Stomach smooth muscle (tissue), 2 donors: ENCODE measurements at regions not wholly inside any gene's neighbourhood (a gene's known extent, or its start where the extent isn't known, plus 50 kb on each side); places are given as distances from the start of the nearest gene placed in this dataset.

ENCODE experiments used
- H3K27ac ChIP-seq: one replicate; pipeline ENCODE4 v1.7.0; 2013; ENCODE audit warnings: mild to moderate bottlenecking, low read length, inconsistent platforms
- H3K27me3 ChIP-seq, 2 donors: one replicate each; pipeline ENCODE4 v1.7.0; 2013; ENCODE audit warnings: low read length in 2 of 2; ENCODE audit not compliant: insufficient read depth in 2 of 2, control insufficient read depth in 1 of 2
- H3K36me3 ChIP-seq, 2 donors: one replicate each; pipeline ENCODE4 v1.7.0; 2013; ENCODE audit warnings: low read length in 2 of 2; ENCODE audit not compliant: control insufficient read depth in 2 of 2, insufficient read depth in 2 of 2
- H3K4me1 ChIP-seq: one replicate; pipeline ENCODE4 v1.7.0; 2013; ENCODE audit warnings: low read length; ENCODE audit not compliant: control insufficient read depth, insufficient read depth
- H3K4me3 ChIP-seq, 2 donors: one replicate each; pipeline ENCODE4 v1.7.0; 2013; ENCODE audit warnings: low read length in 2 of 2
- H3K9ac ChIP-seq, 2 donors: one replicate each; pipeline ENCODE4 v1.7.0; 2013; ENCODE audit warnings: low read length in 2 of 2, mild to moderate bottlenecking in 1 of 2
- H3K9me3 ChIP-seq, 2 donors: one replicate each; pipeline ENCODE4 v1.7.0; 2013; ENCODE audit warnings: low read length in 2 of 2; ENCODE audit not compliant: control insufficient read depth in 2 of 2
- donor health status: healthy.
- donor health status: Pancreatic carcinoma.

- Histone ChIP-seq H3K9ac (no peak overlapping the region), H3K9me3 (no peaks in the 10 kb centered on the region), H3K36me3 (no peaks in the 10 kb centered on the region), H3K4me3 (no peak overlapping the region), H3K27me3 (no peaks in the 10 kb centered on the region), H3K27ac (no peak overlapping the region), H3K4me1 (no peaks in the 10 kb centered on the region)
Measured at GRCh38 chr3:182083112-182083511, 371.4 kb downstream of the SOX2 start.

GRCh38 chr3:182092662-182093262 is 381.0 kb downstream of the SOX2 start:
- H3K9me3 ChIP-seq: no peaks in the 10 kb centered on the region
- no peak overlapping the region for H3K27ac ChIP-seq
- no peak overlapping the region for H3K9ac ChIP-seq
- H3K27me3 ChIP-seq: no peaks in the 10 kb centered on the region
- H3K4me3 ChIP-seq: no peak overlapping the region
- no peaks in the 10 kb centered on the region for H3K36me3 ChIP-seq
- no peaks in the 10 kb centered on the region for H3K4me1 ChIP-seq

GRCh38 chr3:182094321-182094720 is 382.6 kb downstream of the SOX2 start:
- Histone ChIP-seq H3K27ac (no peak overlapping the region), H3K36me3 (no peaks in the 10 kb centered on the region), H3K9ac (no peak overlapping the region), H3K4me1 (no peaks in the 10 kb centered on the region), H3K4me3 (no peak overlapping the region), H3K27me3 (no peaks in the 10 kb centered on the region), H3K9me3 (peaks cover 0 to 5% of the 10 kb centered on the region in 2 donors)

- Histone ChIP-seq H3K27ac (no peak overlapping the region), H3K4me3 (no peak overlapping the region)
Measured at GRCh38 chr3:182104881-182105280, 393.2 kb downstream of the SOX2 start.

GRCh38 chr3:182105875-182106274 is 394.1 kb downstream of the SOX2 start:
- Histone ChIP-seq H3K27me3 (no peaks in the 10 kb centered on the region), H3K36me3 (no peaks in the 10 kb centered on the region), H3K4me1 (no peaks in the 10 kb centered on the region), H3K9me3 (peaks cover 0 to 1% of the 10 kb centered on the region in 2 donors), H3K4me3 (no peak overlapping the region), H3K27ac (no peak overlapping the region), H3K9ac (no peak overlapping the region)

More at GRCh38 chr3:182104881-182105280, 393.2 kb downstream of the SOX2 start:
- Histone ChIP-seq H3K9me3 (peaks cover 0 to 5% of the 10 kb centered on the region in 2 donors), H3K4me1 (no peaks in the 10 kb centered on the region), H3K27me3 (no peaks in the 10 kb centered on the region), H3K9ac (no peak overlapping the region), H3K36me3 (no peaks in the 10 kb centered on the region)

GRCh38 chr3:182108371-182108770 is 396.6 kb downstream of the SOX2 start:
- Histone ChIP-seq H3K27ac (no peak overlapping the region), H3K36me3 (no peaks in the 10 kb centered on the region), H3K9me3 (no peaks in the 10 kb centered on the region), H3K4me1 (no peaks in the 10 kb centered on the region), H3K27me3 (no peaks in the 10 kb centered on the region), H3K9ac (no peak overlapping the region), H3K4me3 (no peak overlapping the region)

- H3K4me3 ChIP-seq: no peak overlapping the region
- H3K27ac ChIP-seq: no peak overlapping the region
Measured at GRCh38 chr3:182111967-182112366, 400.2 kb downstream of the SOX2 start.

GRCh38 chr3:182115328-182116015 is 403.7 kb downstream of the SOX2 start:
- Histone ChIP-seq H3K4me1 (no peaks in the 10 kb centered on the region), H3K4me3 (no peak overlapping the region), H3K9me3 (peaks cover 0 to 2% of the 10 kb centered on the region in 2 donors), H3K9ac (no peak overlapping the region), H3K27ac (no peak overlapping the region), H3K36me3 (no peaks in the 10 kb centered on the region), H3K27me3 (no peaks in the 10 kb centered on the region)

More at GRCh38 chr3:182111967-182112366, 400.2 kb downstream of the SOX2 start:
- H3K9ac ChIP-seq: no peak overlapping the region
- no peaks in the 10 kb centered on the region for H3K4me1 ChIP-seq
- peaks cover 0 to 2% of the 10 kb centered on the region in 2 donors for H3K9me3 ChIP-seq
- no peaks in the 10 kb centered on the region for H3K27me3 ChIP-seq
- H3K36me3 ChIP-seq: no peaks in the 10 kb centered on the region

GRCh38 chr3:182116386-182116785 is 404.7 kb downstream of the SOX2 start:
- Histone ChIP-seq H3K4me3 (no peak overlapping the region), H3K9me3 (peaks cover 0 to 2% of the 10 kb centered on the region in 2 donors), H3K9ac (no peak overlapping the region), H3K36me3 (no peaks in the 10 kb centered on the region), H3K27me3 (no peaks in the 10 kb centered on the region), H3K4me1 (no peaks in the 10 kb centered on the region), H3K27ac (no peak overlapping the region)

GRCh38 chr3:182117131-182117530 is 405.4 kb downstream of the SOX2 start:
- peaks cover 0 to 2% of the 10 kb centered on the region in 2 donors for H3K9me3 ChIP-seq
- H3K27ac ChIP-seq: no peak overlapping the region
- no peaks in the 10 kb centered on the region for H3K36me3 ChIP-seq
- no peak overlapping the region for H3K4me3 ChIP-seq
- no peak overlapping the region for H3K9ac ChIP-seq
- no peaks in the 10 kb centered on the region for H3K27me3 ChIP-seq
- H3K4me1 ChIP-seq: no peaks in the 10 kb centered on the region

GRCh38 chr3:182117583-182117982 is 405.9 kb downstream of the SOX2 start:
- no peak overlapping the region for H3K27ac ChIP-seq
- peaks cover 0 to 2% of the 10 kb centered on the region in 2 donors for H3K9me3 ChIP-seq
- no peak overlapping the region for H3K4me3 ChIP-seq
- H3K9ac ChIP-seq: no peak overlapping the region
- no peaks in the 10 kb centered on the region for H3K4me1 ChIP-seq
- no peaks in the 10 kb centered on the region for H3K36me3 ChIP-seq
- H3K27me3 ChIP-seq: no peaks in the 10 kb centered on the region
